ENCODE measurements at regions not wholly inside any gene's neighbourhood (a gene's known extent, or its start where the extent isn't known, plus 50 kb on each side); places are given as distances from the start of the nearest gene placed in this dataset.

DNA sequence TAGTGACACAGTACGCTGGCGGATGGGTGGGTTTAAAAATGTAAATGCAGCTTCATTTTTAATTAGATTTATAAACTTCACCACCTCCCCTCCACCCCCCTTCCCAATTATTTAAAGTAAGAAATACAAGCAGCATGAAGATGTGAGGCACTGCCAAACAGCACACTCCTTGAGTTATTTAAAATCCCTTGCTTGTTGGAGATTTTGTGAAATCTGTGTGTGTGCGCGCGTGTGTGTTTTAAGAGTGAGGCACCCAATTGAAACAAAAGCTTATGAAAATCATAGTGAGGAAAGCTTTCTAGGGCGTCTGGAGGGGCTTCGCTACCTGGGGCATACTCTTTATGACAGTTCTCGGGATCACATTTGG lies 219.6 kb upstream of the IRX3 start:
- DNase-seq, result no peak

DNA sequence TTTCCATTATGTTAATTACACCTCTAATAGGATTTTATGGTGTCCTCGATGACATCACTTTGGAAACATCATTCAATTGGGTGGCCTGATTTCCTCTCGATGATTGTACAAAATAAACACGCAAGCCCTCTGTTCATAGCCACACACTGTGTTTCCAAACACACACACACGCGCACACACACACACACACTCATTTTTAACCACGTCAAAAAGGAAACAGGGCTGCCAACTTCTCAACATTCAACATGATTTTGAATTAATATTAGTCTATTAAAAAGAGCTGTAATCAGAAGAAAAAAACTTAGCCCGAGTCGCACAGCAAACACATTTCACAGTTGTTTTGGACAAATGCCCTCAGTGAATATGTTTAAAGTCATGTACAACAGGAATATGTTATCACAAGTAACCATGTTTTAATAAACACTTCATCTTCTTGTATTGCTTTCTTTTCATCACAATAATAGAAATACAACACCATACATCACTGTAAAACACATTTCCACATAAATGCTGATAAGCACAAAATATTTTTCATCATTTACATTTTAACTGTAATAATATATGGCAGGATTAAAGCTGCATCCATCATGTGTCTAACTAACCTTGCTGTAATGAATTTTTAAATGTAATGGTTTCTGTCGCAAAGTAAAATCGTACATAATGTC lies 219.1 kb upstream of the IRX3 start:
- peak; percentile 4 for DNase-seq

DNA sequence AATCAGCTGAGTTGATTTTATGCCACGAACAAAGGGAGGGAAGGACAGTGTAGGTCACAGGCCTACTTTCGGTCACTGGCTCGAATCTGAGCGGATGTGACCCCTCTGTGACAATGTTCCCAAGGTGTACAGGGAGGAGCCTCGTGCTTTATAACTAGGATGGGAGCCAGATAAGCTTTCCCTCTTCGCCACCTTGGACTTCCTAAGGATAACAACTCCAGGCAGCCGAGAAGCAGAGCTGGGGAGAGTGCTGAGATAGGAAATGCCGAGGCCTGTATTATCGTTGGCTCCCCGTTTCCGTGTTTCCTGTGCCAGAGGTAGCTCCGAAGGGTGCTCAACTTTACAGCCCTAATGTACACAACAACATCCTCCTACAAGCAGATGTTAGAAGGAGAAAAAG lies 217.8 kb upstream of the IRX3 start:
- DNase-seq, result peak; percentile 10

DNA sequence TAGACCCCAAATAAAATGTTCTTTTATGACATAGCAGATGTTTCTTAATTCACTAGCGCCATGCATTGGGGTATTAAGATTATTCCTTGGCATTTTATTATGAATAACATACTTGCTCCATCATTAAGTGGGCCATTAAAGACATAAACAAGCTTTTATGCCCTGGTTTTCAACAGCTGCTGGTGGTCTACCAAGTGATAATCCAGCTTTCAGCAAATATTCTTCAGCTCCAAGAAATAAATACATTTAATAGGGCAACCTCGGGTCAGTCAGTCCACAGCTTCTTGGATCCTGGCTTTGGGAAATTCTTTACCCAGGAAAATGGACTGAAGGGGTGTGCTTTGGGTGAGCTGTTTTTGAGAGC lies 217.3 kb upstream of the IRX3 start:
- peak; percentile 10 for DNase-seq

DNA sequence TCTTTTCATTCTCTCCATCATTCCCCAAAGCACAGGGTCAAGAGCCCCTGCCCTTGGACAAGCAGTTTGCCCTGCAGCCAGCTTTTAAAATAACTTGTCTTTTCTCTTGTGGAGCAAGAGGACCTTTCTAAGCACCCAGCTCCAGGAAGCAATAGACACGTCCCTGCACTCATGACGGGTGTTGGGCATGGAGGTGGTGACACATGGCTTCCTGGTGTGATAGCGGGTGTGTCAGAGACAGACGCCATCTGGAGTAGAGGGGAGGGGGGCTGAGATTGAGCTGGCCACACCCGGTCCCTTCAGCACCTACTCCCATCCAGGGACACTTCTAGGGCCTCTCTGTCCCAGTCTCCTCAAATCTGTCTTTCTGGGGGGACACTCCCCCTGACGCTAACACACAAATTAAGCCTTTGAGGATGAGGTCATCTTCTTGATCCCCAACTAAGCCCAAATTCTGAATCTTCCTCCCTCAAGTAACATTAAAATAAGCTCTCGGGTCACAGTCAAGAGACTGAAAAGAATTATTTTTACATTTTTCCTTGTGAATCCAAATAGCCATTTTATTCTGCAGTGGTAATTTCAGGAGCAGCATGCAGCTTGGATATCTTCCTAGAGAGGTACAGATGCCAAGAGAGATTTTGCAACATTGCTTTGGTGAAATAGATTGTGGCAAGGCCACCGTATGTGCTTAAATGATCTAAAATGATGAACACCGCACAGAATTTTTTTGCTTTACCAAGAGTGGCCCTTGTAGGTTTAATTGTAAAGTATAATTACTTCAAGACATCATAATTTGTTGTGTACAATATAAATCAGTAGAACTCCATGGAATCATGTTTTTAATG lies 216.6 kb upstream of the IRX3 start:
- no peak for DNase-seq

DNA sequence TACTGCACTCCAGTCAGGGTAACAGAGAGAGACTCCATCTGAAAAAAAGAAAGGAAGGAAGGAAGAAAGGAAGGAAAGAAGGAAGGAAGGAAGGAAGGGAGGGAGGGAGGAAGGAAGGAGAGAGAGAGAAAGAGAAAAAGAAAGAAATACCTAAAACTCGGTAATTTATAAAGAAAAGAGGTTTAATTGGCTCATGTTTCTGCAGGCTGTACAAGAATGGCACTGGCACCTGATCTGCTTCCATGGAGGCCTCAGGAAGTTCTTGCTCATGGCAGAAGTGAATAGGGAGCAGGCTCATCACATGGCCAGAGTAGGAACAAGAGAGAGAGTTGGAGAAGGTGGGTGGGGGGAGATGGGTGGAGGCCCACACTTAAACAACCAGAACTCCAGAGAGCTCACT lies 215.2 kb upstream of the IRX3 start:
- DNase-seq, result no peak

GRCh38 chr16:54493594-54493993 lies 207.0 kb upstream of the IRX3 start:
- no peak for DNase-seq

DNA sequence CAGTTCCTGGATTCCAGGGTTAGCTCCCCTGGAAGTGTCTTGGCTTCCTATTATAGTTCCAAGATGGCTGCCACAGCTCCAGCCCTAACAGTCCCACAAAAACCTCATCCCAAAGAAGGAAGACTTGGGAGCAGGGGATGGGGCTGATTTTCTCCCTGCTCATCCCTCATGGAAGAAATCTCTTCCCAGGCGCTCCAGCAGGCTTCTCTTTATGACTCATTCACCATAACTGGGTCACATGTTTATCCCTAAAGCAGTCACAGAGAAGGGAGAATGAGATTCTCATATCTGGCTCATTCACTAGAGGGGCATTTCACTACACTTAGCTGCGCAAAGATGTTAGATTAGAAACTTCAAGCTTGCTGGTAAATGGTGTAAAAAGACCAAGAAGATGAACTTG lies 206.5 kb upstream of the IRX3 start:
- no peak for DNase-seq

DNA sequence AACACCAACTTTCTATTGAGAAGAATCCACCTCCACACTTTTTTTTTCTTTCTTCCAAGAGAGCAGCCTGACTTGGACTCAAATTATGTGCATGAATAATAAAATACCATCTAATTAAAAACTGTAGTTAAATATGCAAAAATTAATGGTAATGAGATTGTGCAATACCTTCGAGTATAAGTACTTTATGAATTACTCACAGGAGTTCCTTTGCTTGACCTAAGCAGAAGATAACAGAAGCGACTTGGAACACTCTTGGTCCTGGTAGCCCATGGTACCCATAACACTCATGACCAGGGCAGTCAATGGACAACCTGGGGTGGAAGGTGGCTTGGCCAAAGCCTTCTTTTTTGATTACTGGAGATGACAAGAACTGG lies 203.5 kb upstream of the IRX3 start:
- DNase-seq, result no peak

- peak; percentile 70 for DNase-seq
These were observed 202.9 kb upstream of the IRX3 start for GRCh38 chr16:54489225-54490111.

- DNase-seq, result peak; percentile 24
These were observed 202.1 kb upstream of the IRX3 start for GRCh38 chr16:54488729-54489128.

DNA sequence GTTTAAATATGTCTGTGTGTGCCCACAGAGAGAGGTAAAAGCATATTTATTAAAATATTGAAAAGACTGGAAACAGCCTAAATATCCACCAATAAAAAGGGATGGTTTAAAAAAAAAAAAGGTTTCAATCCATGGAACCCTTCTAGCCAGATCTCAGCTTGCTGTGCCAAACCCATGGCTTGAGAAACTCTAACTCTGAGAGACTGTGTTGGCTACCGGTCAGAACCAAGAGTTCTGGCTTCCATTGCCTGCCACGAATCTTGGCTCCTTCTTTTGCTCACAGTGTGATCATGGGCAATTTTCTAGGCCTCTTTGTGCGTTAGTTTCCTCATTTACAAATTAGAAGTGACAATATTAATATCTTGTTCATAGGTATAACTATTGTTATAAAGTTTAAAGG lies 201.3 kb upstream of the IRX3 start:
- DNase-seq, result no peak

DNA sequence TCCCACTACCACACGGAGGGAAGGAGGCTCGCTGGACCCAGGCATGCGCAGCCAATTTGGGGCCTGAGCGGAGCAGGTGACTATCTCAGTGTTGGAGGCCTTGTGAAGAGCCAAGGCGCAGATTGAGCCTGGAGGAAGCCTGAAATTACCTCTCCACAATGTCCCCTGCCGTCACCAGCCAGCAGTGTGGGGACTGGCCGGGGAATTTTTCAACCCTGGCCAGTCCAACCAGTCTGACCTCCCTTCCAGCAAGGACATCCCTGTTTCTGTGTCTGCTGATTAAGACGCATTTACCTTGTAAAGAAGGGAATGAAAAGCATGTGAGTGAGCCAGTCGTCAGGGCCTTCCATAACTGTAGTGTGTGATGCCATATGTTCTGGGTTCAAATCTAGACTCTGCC lies 198.1 kb upstream of the IRX3 start:
- DNase-seq, result no peak

- no peak for DNase-seq
These were observed 196.4 kb upstream of the IRX3 start for GRCh38 chr16:54482892-54483574.

DNA sequence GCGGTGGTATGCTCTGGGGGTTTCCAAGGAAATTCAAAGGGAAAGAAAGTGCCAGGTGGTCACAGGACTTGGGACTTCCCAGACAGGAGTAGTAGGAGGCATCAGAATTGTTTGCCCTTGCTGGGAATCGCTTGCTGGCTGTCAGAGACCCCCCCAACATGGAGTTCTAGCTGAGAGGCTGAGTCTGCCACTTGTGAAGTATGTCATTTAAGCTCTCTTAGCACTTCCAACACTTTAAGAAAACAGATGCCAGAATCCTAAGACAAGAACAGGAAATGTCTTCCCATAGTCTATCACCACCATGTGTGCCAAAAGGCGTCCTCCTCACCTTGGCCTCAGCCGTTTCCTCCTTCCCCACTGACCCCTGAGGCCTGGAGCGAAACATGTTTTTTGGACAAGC lies 193.8 kb upstream of the IRX3 start:
- no peak for DNase-seq

DNA sequence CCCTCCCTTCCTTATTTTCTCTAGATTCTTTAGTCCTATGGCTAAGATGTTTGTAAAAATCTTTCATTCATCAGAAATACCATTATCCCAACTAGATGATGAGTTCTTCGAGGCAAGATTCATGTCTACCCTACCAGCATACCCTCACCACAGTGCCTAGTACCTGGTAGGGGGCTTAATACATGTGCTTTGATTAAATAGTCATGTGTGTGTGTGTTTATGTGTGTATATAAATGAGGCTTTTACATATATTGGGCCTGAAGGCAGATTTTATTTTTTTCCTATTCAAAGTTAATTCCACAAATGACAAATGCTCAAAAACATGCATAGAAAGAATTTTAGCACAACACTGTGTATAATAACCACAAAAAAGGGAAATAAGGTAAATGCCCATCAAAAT lies 193.0 kb upstream of the IRX3 start:
- DNase-seq, result no peak

DNA sequence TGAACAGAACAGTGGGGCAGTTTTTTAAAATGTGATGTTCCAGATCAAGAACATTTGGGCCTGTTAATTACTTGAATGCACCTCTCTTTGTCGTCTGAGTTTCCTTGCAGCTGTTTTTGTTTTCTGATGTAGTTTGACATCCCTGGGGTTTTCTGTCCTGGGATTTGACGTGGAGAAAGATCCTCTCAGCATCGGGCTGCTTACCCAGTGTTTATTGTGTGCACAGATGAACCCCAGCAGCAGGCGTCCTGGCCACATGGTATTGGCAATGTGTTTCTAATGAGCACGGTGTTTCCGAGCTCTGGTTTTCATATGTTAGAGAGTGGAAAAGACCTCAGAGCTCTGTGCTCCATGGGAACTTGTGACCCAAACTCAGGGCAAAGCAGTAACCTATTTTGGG lies 191.1 kb upstream of the IRX3 start:
- DNase-seq, result no peak

DNA sequence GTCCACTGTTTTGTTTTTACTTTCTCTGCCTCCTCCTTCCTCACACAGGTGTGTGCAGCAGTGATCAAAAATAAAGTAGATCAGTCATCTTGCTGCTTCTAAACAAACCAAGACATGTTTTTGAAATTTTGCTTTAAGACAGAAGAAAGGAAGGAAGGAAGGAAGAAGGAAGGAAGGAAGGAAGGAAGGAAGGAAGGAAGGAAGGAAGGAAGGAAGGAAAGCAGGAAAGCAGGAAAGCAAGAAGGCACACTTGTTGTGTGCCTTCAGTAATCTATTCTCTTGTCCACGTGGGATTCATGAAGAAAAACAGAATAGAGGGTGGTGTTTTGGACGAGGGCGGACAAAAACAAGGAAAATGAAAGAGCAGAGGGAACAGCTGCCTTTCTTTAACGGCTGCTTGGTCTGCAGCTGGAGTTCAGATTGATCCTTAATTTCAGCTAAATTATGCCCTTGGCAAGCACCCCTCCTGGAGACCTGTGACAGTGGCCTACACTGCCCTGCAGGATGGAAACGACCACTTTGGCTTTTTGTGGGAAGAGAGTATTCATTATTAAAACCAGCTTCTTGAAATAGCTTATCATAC lies 188.5 kb upstream of the IRX3 start:
- DNase-seq, result no peak

DNA sequence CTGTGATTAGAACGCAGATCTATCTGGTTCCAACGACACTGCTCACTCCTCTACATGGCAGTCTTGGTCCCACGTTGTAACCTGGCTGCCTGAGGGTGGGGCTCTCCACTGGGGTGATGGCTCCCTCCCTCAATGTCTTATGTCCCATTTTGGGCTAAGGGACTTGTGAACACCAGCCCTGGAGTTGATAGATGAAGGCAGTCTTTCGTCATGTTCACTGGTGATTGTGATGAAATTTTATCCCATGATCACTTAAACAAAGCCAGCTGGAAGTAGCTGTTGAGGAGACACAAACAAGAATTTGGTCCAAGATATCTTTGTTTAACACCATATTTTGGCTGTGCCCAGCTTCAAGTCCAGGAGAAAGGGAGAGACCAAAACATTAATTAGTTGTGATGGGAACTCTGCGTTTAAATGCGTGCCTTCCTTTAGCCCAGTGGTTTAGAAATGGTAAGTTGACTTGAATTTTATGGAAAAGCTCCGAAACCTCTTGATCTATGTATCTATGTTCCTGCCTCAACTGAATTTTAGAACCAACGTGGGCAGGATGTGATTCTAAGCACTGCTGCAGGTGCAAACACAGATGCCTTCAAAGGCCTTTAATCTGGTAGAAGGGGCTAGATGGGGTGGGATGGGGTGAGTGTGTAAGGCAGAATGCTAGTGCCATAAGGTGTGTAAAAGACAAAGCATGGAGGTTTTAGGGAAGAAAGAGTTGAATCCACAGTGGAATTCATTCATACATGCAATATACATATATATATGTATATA lies 186.8 kb upstream of the IRX3 start:
- DNase-seq, result no peak

- no peak for DNase-seq
These were observed 180.8 kb upstream of the IRX3 start for GRCh38 chr16:54467398-54467797.

DNA sequence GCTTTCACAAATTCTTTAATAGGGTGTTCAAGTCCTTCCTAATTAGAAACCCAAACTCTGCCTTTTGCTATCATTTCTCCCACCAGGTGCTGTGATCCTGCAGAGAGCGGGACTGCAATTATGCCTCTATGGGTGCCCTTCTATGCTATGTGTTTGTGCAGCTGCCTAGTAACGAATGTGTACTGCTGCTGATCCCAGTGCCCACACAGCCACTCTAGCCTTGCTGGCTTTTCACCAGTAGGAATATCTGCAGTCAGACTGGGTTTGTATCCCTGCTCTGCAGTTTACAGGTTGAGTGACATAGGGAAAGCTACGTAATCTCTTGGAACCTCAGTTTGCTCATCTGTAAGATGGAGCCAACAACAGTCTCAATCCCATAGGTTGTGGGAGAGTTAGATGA lies 179.6 kb upstream of the IRX3 start:
- no peak for DNase-seq

GRCh38 chr16:54465063-54465462 lies 178.5 kb upstream of the IRX3 start:
- no peak for DNase-seq
